ENCODE measurements at regions not wholly inside any gene's neighbourhood (a gene's known extent, or its start where the extent isn't known, plus 50 kb on each side); places are given as distances from the start of the nearest gene placed in this dataset.

DNA sequence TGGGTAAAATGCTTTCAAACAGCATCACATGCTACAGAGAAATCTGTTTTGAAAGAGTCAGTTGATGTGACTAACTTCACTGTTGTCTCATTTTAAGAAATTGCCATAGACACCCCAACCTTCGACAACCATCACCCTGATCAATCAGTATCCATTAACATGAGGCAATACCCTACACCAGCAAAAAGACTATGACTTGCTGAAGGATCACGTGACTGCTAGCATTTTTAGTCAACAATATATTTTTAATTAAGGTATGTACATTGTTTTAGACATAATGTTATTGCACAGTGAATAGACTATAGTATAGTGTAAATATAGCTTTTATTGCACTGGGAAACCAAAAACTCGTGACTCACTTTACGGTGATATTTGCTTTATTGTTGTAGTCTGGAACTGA lies 200.0 kb upstream of the ARHGAP24 start:
- TF ChIP-seq, protein P1, sequence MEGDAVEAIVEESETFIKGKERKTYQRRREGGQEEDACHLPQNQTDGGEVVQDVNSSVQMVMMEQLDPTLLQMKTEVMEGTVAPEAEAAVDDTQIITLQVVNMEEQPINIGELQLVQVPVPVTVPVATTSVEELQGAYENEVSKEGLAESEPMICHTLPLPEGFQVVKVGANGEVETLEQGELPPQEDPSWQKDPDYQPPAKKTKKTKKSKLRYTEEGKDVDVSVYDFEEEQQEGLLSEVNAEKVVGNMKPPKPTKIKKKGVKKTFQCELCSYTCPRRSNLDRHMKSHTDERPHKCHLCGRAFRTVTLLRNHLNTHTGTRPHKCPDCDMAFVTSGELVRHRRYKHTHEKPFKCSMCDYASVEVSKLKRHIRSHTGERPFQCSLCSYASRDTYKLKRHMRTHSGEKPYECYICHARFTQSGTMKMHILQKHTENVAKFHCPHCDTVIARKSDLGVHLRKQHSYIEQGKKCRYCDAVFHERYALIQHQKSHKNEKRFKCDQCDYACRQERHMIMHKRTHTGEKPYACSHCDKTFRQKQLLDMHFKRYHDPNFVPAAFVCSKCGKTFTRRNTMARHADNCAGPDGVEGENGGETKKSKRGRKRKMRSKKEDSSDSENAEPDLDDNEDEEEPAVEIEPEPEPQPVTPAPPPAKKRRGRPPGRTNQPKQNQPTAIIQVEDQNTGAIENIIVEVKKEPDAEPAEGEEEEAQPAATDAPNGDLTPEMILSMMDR (IDR thresholded peaks at IDR 0.05; ENCODE audit: low read length, missing control alignments) = no peak
- DNase-seq (ENCODE audit: low read depth) = no peak
- no peak overlapping the region for H3K4me3 ChIP-seq (replicated peaks; ENCODE audit: low read depth, low read length)

DNA sequence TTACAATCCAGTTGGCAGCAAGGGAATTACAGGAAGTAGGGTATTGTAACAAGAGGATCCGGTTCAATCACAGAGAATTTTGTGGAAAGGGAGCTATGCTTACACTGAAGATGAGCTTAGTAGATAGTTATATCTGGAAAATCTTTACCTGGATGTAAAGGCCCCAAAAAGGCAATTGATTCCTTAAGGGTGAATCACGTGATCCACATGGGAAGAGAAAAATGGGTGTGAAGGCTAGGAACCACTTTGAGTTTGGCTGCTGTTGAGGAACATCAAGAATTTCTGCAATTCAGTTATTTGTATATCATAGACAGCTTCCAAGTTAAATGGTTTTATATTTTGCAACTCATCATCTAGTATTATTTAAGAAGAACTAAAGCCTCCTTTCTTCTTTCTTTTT lies 194.0 kb upstream of the ARHGAP24 start:
- DNase-seq (ENCODE audit: low read depth) = no peak
- TF ChIP-seq, protein P1 (IDR thresholded peaks at IDR 0.05; ENCODE audit: low read length, missing control alignments) = no peak
- no peak overlapping the region for H3K4me3 ChIP-seq (replicated peaks; ENCODE audit: low read depth, low read length)

DNA sequence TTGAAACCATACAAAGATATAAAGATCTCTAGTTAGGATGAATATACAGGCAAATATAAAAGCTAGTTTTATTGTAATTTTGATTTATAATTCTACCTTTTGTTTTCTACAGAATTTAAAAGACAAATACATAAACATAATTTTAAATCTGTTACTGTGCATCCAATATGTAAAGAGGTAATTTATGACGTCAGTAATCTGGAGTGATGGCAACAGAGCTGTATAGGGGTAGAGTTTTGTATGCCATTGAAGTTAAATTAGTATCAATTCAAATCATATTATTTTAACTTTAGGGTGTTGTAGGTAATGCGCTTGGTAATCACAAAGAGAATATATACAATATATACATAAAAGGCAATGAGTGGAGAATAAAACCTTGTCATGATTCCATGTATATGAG lies 183.7 kb upstream of the ARHGAP24 start:
- TF ChIP-seq, protein P1 (IDR thresholded peaks at IDR 0.05; ENCODE audit: low read length, missing control alignments) = no peak
- no peak overlapping the region for H3K4me3 ChIP-seq (replicated peaks; ENCODE audit: low read depth, low read length)
- DNase-seq (ENCODE audit: low read depth) = no peak

DNA sequence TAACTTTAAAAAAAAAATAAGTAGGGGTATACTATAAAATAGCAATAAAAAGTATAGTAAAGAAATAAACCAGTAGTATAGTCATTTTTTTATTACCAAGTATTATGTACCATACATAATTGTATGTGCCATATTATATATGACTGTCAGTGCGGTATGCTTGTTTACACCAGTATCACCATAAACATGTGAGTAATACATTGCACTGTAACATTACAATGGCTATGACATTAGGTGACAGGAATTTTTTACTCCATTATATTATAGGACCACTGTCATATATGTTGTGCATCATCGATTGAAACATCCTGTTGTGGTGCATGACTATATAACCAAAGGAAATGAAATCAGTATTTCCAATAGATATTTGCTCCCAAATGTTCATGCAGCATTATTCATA lies 176.9 kb upstream of the ARHGAP24 start:
- no peak for DNase-seq (ENCODE audit: low read depth)
- TF ChIP-seq, protein P1 (IDR thresholded peaks at IDR 0.05; ENCODE audit: low read length, missing control alignments) = no peak
- H3K4me3 ChIP-seq (replicated peaks; ENCODE audit: low read depth, low read length) = no peak overlapping the region

DNA sequence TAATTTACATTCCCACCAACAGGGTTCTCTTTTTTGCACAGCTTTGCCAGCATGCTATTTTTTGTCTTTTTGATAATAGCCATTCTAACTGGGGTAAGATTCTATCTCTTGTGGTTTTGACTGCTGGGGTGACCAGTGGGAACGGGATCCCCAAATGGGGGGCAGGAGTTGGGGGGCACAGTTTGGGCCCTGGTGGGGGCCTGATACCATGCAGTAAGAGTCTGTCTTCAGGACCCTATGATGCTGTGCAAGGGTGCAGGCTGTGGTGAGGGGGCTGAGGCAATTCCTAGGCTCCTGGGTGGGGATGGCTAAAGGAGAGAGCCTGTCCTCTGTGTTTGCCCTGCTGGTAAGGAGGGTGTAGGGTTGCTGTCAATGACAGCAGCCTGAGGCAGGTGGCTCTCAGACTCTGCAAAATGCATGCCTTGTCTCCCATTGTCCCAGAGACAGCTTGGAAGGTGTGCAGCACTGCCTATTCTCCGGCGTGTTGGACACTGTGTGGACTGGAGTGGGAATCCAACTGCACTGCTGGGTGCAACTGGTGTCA lies 172.7 kb upstream of the ARHGAP24 start:
- no peak for DNase-seq (ENCODE audit: low read depth)
- no peak overlapping the region for H3K4me3 ChIP-seq (replicated peaks; ENCODE audit: low read depth, low read length)
- TF ChIP-seq, protein P1 (IDR thresholded peaks at IDR 0.05; ENCODE audit: low read length, missing control alignments) = no peak

DNA sequence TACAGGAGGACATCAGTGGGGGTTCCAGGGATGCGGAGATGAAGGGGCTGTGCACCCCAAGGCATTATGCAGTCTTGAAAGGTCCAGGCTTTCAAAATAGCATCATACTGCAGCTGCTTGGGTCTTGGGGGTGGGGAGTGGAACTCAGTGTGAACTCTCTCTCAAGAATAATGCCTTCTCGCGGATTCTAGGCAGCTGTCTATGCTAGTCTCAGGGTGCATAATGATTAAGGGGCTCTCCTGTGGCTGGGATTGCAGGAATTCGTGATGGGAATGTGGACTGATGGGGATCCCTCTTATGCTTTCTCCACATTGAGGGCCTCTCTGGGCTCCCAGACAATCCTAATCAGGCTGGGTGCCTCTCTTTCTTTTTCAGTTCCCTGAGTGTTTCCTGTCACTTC lies 172.2 kb upstream of the ARHGAP24 start:
- no peak for DNase-seq (ENCODE audit: low read depth)
- TF ChIP-seq, protein P1 (IDR thresholded peaks at IDR 0.05; ENCODE audit: low read length, missing control alignments) = no peak
- H3K4me3 ChIP-seq (replicated peaks; ENCODE audit: low read depth, low read length) = no peak overlapping the region

DNA sequence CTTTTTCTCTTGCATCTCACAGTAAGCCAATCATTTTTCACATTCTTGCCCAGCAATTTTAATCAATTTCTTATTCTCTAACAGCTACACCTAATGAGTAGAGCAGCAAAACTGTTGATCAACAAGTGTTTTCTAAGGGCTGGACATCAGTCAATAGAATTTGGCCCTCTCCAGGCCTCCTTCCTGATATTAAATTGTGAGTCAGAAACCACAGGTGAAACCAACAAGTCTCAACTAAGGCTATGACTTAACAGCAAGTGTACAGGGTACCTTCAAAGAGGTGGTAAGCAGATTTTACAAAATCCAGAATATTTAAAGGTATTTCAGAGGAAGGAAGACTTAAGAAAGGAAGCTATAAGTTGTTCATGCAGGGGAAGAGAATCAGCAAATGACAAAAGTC lies 156.5 kb upstream of the ARHGAP24 start:
- no peak for DNase-seq (ENCODE audit: low read depth)
- H3K4me3 ChIP-seq (replicated peaks; ENCODE audit: low read depth, low read length) = no peak overlapping the region
- TF ChIP-seq, protein P1 (IDR thresholded peaks at IDR 0.05; ENCODE audit: low read length, missing control alignments) = no peak

All from fibroblast of pulmonary artery (primary cell).